Activated naive CD8-positive, alpha-beta T cell treated with anti-CD3 and anti-CD28 coated beads, Interleukin-2, amount 50 U/mL, for 16 hours (primary cell): ENCODE measurements at regions not wholly inside any gene's neighbourhood (a gene's known extent, or its start where the extent isn't known, plus 50 kb on each side); places are given as distances from the start of the nearest gene placed in this dataset.

Source experiments
- DNase-seq: peaks from one replicate; pipeline ENCODE4 v3.0.0-alpha.2; 2020; ENCODE audit warnings: low read depth, low spot score

- DNase-seq = no peak
These were observed 169.7 kb downstream of the IGLL1 start for GRCh38 chr22:23410411-23410810.

DNA sequence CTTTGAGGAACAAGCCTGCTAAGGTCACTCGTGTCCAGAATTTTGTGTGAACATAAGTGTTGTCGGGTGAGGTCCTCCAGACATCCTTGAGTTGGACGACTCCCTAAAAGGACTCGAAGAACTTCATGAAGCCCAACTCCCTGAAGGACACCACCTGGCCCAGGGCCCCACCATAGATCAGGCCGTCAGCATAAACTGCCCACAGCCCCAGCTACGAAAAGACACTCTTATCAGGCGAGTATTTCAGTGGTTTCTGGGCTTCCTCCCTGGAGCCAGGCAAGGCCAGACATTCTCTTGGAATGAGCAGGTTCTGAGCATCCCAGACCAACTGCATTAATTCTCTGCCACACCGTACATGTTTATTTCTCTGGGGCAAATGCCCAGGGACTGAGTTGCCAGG is 170.1 kb downstream of the IGLL1 start:
- DNase-seq = no peak

DNA sequence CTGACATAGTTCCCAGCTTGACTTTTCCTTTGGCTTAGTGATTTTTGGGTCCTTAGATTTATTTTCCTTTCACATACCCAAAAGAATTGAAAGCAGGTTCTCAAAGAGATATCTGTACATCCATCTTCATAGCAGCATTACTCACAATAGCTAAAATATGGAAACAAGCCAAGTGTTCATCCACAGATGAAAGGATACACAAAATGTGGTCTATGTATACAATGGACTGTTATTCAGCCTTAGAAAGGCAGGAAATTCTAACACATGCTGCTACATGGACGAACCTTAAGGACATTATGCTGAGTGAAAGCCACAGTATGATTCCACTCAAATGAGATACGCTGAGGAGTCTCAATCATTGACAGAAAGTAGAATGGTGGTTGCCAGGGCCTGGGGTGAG is 171.8 kb downstream of the IGLL1 start:
- no peak for DNase-seq

- no peak for DNase-seq
These were observed 174.7 kb downstream of the IGLL1 start for GRCh38 chr22:23405366-23405851.

DNA sequence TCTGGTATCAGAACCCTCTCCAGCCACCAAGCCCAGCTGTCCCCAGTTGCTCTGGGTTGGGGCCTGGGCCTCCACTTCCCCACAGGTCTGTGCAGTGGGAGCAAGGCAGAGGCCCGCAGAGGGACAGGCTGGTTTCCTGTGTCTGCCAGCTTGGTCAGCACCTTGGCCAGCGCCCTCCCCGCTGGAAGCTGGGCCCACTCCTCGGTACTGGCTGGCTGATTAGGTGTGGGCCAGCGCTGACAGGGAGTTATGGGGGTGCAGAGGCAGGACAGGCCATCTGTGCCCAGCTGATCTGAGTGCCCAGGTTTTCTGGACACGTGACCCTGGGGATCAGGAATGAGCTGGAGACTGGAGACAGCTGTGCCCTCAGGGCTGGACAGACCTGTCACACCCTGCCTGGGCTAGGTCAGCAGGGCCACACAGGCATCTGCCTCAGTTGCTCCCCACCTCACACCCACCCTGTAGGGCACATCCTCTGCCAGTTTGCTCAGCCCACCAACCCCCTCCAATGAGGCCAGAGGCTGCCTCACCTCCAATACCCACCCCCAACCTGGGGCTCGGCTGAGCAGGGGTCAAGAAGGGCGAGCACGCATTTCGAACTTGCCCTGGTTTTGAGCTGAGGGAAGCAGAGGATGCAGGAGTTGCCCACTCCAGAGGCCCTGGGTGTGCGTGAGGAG is 175.3 kb downstream of the IGLL1 start:
- DNase-seq = no peak

DNA sequence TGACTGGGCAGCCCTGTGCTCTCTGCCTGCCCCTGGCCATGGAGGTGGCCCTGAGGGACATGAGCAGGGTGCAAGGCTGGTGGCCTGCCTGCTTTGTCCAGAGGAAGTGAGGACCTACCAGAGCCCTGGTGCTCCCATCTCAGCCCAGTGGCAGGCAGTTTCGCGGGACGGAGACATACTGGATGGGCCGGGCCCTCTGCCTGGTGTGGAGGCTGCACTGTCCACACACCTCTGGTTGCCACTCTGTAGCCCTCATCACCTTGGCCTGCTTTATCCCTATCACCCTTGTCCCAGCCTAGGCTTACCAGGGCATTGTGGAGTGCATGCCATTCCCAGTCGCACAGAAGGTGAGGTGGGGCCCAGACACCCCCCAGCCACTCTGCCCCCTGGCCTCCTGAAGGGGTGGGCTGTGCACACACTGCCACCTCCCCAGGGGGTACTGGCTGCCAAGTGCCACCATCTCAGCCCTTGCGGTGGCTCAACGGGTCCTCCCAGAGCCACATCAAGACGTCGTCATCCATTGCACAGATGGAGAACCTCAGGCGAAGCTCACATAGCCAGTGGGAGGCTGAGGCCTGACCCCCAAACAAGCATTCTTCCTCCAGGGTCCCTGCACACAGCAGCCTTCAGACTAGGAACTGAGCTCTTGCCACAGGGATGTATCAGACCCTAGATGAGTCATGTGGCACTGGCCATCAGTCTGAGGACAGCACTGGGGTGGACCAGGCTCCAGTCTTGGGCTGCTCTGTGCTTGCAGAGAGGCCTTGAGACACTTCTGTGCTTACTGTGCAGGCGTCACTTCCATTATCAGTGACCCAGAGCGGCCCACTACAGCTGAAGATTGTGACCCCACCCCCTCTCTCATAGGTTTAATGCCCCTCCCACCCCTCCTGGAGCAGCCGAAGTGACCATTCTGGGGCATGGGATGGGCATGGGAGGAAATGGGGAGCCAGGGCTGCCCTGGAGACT is 176.1 kb downstream of the IGLL1 start:
- no peak for DNase-seq

DNA sequence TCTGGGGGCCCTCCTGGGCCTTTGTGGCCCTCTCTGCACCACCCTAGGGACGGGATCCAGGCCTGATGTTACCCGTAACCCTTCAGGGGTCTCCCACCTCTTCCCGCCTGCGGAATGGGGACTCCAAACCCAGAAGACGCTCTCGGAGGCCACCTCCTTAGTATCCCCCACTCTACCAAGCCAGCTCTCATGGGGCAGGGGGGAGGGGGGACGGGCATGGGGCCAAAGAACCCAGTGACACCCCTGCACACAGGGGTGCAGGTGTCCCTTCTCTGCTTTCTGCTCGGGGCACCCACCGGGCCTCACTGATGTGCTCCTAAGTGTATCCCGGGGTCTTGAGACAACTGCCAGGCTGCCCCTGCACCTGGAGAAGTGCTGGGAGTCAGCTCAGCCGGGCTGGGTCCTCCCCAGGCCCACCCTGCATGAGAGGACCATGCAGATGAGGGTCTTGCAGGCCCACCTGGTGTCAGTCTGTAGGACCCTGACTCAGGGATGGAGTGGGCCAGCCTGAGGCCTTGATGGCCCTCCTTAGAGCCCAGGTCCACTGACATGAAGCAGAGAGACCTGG is 176.9 kb downstream of the IGLL1 start:
- DNase-seq = no peak

- DNase-seq = no peak
These were observed 177.6 kb downstream of the IGLL1 start for GRCh38 chr22:23402275-23403151.

- no peak for DNase-seq
These were observed 178.2 kb downstream of the IGLL1 start for GRCh38 chr22:23401910-23402274.

DNA sequence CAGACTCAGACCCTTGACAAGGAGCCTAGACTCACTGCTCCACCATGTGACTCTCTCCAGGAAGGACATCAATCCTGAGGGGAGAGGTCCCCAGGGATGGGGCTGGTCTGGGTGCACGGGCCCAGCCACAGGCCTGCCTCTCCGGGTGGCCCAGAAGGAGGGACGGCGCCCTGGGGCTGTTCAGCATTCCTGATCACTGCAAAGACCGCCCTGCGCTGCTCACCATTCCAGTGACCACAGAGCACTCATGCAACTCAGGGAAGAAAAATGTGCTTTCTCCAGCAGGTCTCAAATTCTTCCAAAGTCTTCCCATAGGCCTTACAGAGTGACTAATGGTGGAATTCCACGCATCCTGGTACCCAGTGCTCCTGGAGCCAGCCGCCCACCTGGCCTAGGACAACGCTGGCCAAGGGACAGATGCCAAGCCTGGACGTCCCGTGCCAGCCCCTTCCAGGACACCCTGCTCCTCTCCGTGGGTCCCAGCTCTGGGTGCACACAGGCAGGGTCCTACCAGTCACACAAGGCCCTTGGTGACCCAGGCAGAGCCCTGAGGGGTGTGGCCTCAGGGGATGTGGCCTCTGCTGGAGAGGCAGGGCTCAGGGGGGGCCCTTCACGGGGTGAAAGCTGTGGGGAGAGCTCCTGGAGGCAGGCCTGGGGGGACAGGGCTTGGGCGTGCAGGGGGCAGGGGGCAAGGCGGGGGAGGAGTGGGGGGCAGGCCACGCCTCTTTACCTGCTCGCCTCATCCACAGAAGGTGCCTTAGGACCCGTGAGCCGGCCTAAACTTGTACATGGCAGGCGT is 178.8 kb downstream of the IGLL1 start:
- no peak for DNase-seq

- DNase-seq = no peak
These were observed 179.7 kb downstream of the IGLL1 start for GRCh38 chr22:23400286-23400981.

DNA sequence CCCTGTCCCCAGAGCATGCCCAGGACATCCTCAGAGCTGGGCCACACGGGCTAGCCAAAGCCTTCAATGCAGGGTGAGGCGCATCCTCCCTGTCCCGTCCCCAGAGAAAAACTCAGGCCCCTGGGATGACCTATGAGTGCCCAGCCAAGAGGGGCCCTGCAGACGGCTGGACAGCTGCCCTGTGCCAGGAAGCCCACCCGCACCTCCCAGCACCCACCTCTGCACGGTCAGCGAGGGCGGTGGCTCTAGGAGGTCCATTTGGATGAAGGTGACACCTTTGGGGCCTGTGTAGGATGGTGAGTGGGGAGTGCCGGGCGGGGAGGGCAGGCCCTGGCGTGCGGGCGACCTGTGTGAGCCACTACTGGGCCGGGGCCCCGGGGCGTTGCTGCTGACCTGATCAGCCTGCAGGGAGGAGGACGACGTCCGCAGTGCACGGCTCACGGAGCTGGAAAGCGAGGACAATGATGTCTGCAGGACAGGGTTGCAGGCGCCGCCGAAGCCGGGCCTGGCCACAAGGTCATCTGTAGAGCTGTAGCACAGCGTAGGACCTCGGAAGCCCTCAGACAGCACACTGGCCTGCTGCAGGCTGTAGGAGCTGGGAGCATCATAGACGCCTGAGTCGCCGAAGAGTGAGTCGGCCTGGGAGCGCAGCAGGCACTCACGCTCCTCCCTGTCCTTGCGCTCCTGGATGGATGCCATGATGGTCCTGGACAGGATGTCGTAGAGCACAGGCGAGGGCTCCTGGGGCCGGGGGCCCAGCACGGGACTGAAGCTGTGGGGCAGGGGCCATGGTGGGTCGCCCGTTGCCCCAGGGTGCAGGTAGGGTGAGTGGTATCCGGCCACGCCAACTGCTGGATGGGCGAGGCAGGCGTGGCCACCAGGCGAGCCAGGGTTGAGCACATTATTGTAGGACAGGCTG is 180.5 kb downstream of the IGLL1 start:
- DNase-seq = no peak

DNA sequence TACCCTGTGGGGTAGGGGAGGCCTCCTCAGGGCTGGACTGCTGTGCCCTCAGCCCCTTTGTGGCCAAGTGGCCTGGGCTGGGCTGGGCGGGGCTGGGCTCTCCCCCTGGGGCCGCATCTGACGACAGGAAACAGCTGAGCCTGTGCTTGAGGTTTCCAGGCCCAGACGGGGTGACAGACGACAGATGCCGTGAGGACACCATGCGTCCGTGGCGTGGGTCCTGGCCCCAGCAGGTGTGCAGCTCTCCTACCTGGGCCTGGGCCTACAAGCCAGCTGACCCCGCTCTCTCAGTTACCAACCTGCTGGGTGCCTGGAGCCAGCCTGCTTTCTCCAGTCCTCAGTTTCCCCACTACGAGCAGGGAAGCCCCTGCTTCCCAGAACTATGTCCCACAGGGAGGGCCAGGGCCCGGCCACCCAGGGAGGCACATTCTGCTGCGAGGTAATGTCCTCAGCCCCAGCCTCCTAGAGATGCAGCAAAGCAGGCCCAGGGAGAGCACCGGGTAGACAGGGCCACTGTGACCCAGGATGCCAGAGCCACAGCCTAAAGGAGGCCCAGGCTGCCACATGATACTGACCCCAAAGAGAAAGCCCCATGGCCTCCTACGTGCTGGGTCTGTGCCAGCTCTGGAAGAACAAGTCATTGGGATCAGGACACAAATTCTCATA is 181.3 kb downstream of the IGLL1 start:
- no peak for DNase-seq

DNA sequence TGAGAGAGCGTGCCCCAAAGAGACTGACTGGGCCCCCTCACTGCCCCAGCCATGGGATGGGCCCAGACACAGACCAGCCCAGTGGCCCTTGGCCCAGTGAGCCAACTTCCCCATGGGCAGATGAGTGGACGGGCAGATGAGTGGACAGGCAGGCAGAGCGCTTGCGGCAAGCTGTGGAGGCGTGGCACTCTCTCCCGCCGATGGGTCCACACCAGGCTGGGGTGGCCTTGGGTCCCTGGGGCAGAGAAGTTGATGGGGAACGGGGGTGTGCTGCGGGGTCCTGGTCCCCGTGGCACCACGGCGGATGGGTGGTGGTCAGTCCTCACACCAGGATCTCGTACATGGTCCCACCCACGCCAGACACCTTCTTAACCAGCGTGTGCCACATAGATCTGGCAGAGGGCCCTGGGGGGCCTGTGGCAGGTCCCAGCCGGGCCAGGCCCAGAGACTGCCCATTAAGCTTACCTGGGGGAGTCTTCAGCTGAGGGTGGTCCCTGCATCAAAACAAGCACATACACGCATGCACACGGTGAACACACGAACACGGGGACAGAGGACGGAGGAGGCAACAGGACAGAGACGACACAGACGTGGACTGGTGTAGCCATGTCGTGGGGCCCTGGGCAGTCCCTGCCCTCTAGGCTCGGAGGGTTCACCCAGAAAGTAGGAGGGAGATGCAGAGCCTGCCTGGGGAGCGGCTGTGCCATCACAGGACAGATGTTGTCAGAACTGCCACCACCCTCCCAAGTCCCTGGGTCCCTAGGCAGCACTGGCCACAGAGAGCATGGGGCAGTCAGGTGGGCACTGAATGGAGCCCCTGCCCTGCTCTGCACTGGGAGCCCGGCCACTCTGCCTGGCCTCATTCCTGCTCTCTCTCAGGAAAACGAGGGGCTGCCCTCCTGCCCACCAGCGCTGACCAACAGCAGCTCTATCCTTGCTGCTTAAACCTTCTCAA is 182.2 kb downstream of the IGLL1 start:
- no peak for DNase-seq

GRCh38 chr22:23397008-23397612 is 183.0 kb downstream of the IGLL1 start:
- DNase-seq = no peak

DNA sequence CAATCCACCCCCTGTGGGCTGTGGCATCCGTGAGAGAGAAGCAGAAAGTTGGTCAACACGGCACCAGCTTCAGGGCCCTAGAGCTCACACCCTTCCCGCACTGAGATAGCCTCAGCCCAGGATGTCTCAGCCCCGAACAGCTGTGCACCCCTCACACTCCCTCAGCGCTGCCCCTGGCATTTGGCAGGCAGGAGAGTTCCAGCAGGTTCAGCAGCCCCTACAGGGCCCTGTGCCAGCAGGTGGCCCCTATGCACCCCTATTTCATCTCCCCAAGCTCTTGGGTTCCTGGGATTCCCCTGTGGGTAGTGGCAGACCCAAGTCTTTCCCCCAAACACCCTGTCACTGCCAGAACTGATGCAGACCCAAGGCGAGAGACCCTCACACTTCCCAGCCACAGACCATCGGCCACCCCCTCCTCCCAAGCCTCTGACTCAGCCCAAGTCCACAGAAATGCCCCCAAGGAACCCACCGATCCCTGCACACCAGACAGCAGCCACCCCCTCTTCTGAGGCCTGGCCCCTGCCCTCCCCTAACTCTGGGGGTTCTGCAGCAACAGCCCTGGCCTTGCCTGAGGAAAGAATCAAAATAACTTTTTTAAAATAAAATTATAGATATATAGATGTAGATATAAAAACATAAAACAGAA is 183.6 kb downstream of the IGLL1 start:
- no peak for DNase-seq
